ENCODE measurements at regions not wholly inside any gene's neighbourhood (a gene's known extent, or its start where the extent isn't known, plus 50 kb on each side); places are given as distances from the start of the nearest gene placed in this dataset.

GRCh38 chr10:124175701-124176348 is 82.4 kb upstream of the CHST15 start:
- Histone ChIP-seq H3K9me3 (no peaks in the 10 kb centered on the region), H3K4me1 (no peaks in the 10 kb centered on the region), H3K27ac (no peak overlapping the region), H3K27me3 (no peaks in the 10 kb centered on the region), H3K36me3 (no peaks in the 10 kb centered on the region), H3K4me3 (no peak overlapping the region)
- no peak for TF ChIP-seq POLR2A (IDR thresholded peaks at IDR 0.05)
- TF ChIP-seq, protein P1, sequence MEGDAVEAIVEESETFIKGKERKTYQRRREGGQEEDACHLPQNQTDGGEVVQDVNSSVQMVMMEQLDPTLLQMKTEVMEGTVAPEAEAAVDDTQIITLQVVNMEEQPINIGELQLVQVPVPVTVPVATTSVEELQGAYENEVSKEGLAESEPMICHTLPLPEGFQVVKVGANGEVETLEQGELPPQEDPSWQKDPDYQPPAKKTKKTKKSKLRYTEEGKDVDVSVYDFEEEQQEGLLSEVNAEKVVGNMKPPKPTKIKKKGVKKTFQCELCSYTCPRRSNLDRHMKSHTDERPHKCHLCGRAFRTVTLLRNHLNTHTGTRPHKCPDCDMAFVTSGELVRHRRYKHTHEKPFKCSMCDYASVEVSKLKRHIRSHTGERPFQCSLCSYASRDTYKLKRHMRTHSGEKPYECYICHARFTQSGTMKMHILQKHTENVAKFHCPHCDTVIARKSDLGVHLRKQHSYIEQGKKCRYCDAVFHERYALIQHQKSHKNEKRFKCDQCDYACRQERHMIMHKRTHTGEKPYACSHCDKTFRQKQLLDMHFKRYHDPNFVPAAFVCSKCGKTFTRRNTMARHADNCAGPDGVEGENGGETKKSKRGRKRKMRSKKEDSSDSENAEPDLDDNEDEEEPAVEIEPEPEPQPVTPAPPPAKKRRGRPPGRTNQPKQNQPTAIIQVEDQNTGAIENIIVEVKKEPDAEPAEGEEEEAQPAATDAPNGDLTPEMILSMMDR (IDR thresholded peaks at IDR 0.05) = no peak
- DNase-seq = peak in 2 of 3 donors; percentile 64 to 67

DNA sequence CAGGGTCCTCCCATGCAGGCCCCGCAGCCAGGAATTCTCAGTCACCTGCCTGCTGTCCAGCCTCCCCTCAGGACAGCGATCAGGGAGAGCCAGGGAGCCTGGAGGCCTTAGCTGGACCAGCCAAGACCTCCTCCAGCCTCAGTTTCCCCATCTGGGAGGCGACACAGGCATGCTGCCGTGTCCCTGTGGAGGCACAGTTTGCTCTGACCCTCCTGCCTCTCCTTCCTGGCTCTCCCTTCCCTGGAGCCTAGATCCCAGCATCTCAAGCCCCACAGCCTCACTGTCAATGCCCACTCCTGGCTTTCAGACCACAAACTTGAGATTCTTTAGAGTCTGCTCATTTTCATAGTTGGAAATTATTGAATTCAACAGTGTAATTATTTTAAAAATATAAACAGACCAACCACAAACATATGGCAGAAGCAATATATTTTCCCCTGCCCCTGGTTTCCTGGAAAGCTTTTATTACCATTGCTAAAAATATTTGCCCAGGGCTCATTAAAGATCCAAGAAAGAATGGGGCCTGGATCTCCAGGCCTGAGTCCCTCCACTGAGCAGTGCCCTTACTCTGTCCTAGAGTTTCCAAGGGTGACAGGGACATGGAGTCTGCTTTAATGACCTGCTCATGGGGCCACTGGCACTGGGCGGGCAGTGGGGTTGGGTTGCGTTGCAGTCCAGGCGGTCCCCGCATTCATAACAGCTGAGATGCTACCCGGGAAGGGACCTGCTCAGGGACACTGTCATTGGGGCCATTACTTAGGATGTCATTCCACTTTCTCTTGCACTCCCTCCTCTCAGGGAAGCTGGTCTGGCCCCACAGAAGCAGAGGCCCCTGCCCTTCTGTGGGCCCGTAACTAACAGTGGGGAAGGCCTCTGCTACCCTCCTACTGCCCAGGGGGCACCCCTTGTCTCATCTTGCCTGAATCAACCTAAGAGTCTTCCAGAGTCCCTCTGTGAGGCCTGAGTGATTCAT is 81.6 kb upstream of the CHST15 start:
- TF ChIP-seq, protein P1 (IDR thresholded peaks at IDR 0.05) = no peak
- TF ChIP-seq POLR2A (IDR thresholded peaks at IDR 0.05) = no peak
- Histone ChIP-seq H3K9me3 (no peaks in the 10 kb centered on the region), H3K4me3 (no peak overlapping the region), H3K27me3 (no peaks in the 10 kb centered on the region), H3K36me3 (no peaks in the 10 kb centered on the region), H3K4me1 (no peaks in the 10 kb centered on the region), H3K27ac (no peak overlapping the region)
- DNase-seq = no peak

DNA sequence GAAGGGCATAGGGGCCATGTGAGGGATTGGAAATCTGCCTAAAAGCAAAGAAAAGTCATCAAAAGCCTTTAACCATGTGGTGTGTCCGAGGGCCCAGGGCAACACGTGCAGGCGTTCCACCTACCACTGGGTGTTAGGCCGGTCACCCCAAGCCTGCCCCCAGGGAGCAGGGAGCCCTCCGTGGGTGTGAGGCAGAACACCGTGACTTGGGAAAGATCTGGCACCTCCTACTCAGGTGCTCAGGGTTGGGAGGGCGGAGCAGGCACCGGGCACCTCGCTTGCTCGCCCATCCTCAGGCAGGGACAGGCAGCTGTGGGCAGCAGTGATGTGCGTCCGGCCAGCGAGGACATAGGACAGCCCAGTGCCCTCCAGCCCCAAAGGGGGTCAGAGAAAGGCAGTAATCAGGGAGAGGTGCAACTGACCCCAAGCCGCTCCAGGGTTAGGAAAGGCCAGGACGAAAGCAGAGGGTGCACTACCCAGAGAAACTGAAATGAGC is 80.7 kb upstream of the CHST15 start:
- peak in 1 of 3 donors; percentile 41 for DNase-seq
- TF ChIP-seq POLR2A (IDR thresholded peaks at IDR 0.05) = no peak
- TF ChIP-seq, protein P1 (IDR thresholded peaks at IDR 0.05) = no peak
- Histone ChIP-seq H3K27me3 (no peaks in the 10 kb centered on the region), H3K4me1 (no peaks in the 10 kb centered on the region), H3K36me3 (no peaks in the 10 kb centered on the region), H3K9me3 (no peaks in the 10 kb centered on the region), H3K4me3 (no peak overlapping the region), H3K27ac (no peak overlapping the region)

DNA sequence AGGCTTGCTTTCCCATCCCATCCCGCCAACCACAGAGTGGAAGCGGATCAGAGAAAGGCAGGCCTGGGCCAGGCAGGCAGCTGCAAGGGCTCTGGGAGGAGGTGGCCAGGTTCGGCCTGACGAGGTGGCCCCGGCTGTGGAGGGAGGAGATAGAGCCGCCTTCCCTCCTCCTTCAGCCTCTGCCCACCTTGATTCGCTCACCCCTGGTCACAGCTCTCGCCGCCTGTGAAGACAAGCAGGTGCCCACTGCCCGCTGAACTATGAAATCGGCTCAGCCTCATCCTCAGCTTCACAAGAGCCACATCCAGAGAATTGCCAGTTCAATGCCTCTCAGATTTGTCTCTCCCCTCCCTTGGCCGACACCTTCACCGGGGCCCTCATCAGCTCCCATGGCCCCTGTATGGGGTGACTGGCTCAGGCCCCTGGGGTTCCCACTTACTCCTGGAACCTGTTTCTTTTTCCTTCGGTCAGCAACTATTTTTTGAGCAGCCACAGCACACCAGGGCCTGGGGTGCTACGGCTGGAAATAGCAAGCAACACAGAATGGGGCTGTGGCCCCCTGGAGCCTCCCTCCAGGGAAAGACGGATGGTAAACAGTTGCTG is 80.0 kb upstream of the CHST15 start:
- Histone ChIP-seq H3K4me1 (no peaks in the 10 kb centered on the region), H3K9me3 (no peaks in the 10 kb centered on the region), H3K4me3 (no peak overlapping the region), H3K36me3 (no peaks in the 10 kb centered on the region), H3K27me3 (no peaks in the 10 kb centered on the region), H3K27ac (no peak overlapping the region)
- TF ChIP-seq, protein P1 (IDR thresholded peaks at IDR 0.05) = no peak
- DNase-seq = no peak

DNA sequence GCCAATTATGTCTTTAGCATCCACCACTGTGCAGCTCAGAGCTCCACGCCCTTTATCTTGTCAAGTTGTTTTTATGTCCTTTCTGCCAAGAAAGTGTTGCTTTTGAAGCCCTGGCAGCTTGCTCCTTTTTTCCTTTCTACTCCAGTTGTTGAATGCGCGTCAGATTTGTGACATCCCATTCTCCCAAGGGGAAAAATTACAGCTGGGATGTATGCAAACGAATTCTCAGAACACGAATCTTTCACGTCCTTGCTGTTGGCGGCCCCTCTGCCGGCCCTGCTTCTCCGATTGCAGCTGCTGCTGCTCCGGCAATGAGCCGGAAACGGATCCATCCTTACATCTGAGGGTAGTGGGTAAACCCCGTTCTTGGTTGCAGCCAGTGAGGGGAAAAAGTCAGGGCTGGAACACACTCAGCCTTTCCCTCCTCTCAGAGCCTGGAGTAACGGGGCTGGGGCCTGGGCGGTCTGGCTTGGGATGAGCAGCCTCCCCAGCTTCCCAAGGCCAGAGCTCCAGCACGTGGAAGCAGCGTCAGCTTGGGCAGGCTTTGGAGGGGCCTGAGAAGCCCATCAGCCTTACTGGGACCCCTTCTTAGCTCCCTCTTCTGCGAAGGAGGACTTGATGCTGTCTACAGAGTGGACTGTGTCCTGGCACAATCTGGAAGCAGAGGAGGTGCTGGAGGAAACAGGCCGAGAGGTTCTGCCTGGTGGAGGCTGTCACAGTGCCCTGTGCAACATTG is 79.0 kb upstream of the CHST15 start:
- no peaks in the 10 kb centered on the region for H3K36me3 ChIP-seq
- no peaks in the 10 kb centered on the region for H3K4me1 ChIP-seq
- H3K9me3 ChIP-seq = no peaks in the 10 kb centered on the region
- H3K27ac ChIP-seq = no peak overlapping the region
- H3K4me3 ChIP-seq = no peak overlapping the region
- TF ChIP-seq POLR2A (IDR thresholded peaks at IDR 0.05) = no peak
- TF ChIP-seq, protein P1 (IDR thresholded peaks at IDR 0.05) = no peak
- peak in 1 of 3 donors; percentile 38 for DNase-seq
- H3K27me3 ChIP-seq = no peaks in the 10 kb centered on the region

Measured in Peyer's patch (tissue), 4 donors.